Retinal pigment epithelial cell (primary cell): ENCODE measurements at regions not wholly inside any gene's neighbourhood (a gene's known extent, or its start where the extent isn't known, plus 50 kb on each side); places are given as distances from the start of the nearest gene placed in this dataset.

Experiments used
- DNase-seq: peaks from one replicate; pipeline ENCODE4 v3.0.0-alpha.2; 2010; ENCODE audit warnings: low read depth
- H3K4me3 ChIP-seq: 2 replicates; pipeline ENCODE4 v1.5.1; 2011; ENCODE audit warnings: mild to moderate bottlenecking, low read length, control low read depth, moderate library complexity
- CTCF ChIP-seq: conservative IDR thresholded peaks from 2 replicates; pipeline ENCODE4 v1.5.1; 2011; ENCODE audit warnings: low read depth, low read length, control low read depth, inconsistent platforms

GRCh38 chr7:25543210-25543609 lies 314.9 kb upstream of the NPVF start:
- no peak overlapping the region for H3K4me3 ChIP-seq
- TF ChIP-seq CTCF = no peak
- no peak for DNase-seq

- TF ChIP-seq CTCF = no peak
- DNase-seq = no peak
- H3K4me3 ChIP-seq = no peak overlapping the region
These were observed 315.5 kb upstream of the NPVF start for GRCh38 chr7:25543798-25544197.

DNA sequence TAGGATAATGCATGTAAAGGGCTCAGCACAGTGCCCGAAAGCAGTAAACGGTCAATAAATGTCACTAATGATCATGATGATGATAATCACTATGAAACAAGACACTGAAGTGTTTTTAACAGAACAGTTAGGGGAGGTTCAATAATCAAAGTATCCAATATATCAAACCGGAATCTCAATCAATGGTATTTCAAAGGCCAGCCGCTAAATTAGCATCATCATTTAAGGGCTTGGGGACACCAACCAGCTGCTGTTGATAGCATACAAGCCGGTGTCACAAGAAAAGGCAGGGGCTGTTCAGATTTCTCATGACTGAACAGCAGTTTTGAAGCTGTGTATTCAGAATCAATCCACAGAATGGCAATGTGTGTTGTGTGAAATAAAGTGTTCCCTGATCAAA lies 316.0 kb upstream of the NPVF start:
- no peak overlapping the region for H3K4me3 ChIP-seq
- no peak for DNase-seq
- no peak for TF ChIP-seq CTCF

- TF ChIP-seq CTCF = no peak
- H3K4me3 ChIP-seq = no peak overlapping the region
These were observed 317.1 kb upstream of the NPVF start for GRCh38 chr7:25545124-25546008.

DNA sequence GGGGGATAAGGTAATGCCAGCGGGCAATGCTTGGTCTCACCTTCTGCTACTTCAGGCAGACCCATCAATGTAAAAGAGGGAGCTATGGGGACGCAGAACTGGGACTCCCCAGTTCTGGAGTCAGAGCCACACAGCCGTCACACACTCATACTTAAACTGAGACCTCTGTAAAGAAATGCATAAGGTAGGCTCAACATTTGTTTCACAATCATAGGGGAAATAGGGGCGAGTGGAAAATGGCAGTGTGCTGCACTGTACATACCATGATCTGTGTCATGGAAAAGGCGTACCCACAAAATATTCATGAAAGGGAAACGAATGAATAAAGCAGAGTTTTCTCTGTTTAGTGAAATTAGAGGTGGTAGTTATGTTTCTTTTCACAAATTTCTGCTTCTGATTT lies 318.0 kb upstream of the NPVF start:
- TF ChIP-seq CTCF = no peak
- DNase-seq = no peak
- H3K4me3 ChIP-seq = no peak overlapping the region

More at GRCh38 chr7:25545124-25546008, 317.1 kb upstream of the NPVF start:
- DNase-seq = no peak

- DNase-seq = no peak
- H3K4me3 ChIP-seq = no peak overlapping the region
- TF ChIP-seq CTCF = no peak
These were observed 321.1 kb upstream of the NPVF start for GRCh38 chr7:25549271-25549921.

DNA sequence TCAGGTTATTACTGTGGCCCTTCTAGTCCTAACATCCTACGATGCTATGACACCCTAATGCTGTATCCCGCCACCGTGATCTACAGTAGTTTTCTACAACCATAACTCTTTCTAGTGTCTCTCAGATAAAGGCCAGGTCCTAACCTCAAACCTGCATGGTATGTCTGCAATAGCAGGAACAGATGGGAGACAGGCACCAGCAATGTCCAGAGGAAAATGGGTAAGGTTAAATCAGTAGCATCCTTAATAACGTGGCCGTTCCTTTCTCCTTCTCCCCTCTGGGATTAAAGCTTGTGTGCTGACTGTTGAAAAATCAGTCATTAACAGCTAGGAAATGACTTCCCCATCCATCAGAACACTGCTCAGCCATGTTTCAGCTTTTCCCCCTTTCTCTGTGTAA lies 321.9 kb upstream of the NPVF start:
- DNase-seq = no peak
- no peak for TF ChIP-seq CTCF

More for the DNA sequence above, 321.9 kb upstream of the NPVF start:
- H3K4me3 ChIP-seq = no peak overlapping the region
